GM10248 (cell line): ENCODE measurements at regions not wholly inside any gene's neighbourhood (a gene's known extent, or its start where the extent isn't known, plus 50 kb on each side); places are given as distances from the start of the nearest gene placed in this dataset.

Experiments
- CTCF ChIA-PET: fragments of 300-600 bp; sonication (Branson Sonifier 250); formaldehyde crosslinking; extraction: SDS; loops from one replicate; lab custom pipeline; 2021; ENCODE audit warnings: antibody characterized with exemption; lab: Yijun Ruan, JAX
- POLR2A ChIA-PET: fragments of 350-650 bp; sonication (Branson Sonifier 250); formaldehyde crosslinking; extraction: SDS; loops from one replicate; lab custom pipeline; 2020; ENCODE audit warnings: antibody characterized with exemption; lab: Yijun Ruan, JAX
- DNase-seq: peaks from one replicate; pipeline ENCODE4 v3.0.0; 2012; ENCODE audit errors: extremely low spot score
- CTCF ChIP-seq: IDR thresholded peaks from 2 replicates; pipeline ENCODE4 v1.5.1; 2012; ENCODE audit warnings: mild to moderate bottlenecking, low read depth; ENCODE audit errors: extremely low read depth, missing control alignments, control extremely low read depth

GRCh38 chr1:190579552-190580193 lies 102.0 kb upstream of the BRINP3 start:
- TF ChIP-seq CTCF, result no peak
- CTCF ChIA-PET, result interaction anchor here (0.8 kb wide), 1 partner anchor 9 kb away, joined by 3 read pairs; no protein-coding TSS in a partner anchor
- POLR2A ChIA-PET, result no interaction called here
- DNase-seq, result no peak

GRCh38 chr1:190583862-190584261 lies 106.2 kb upstream of the BRINP3 start:
- TF ChIP-seq CTCF, result no peak
- no peak for DNase-seq
- CTCF ChIA-PET, result no interaction called here
- POLR2A ChIA-PET, result no interaction called here

- POLR2A ChIA-PET, result no interaction called here
- TF ChIP-seq CTCF, result no peak
- no peak for DNase-seq
- CTCF ChIA-PET, result interaction anchor here (1.0 to 2.6 kb wide), 2 partner anchors 9 to 11 kb away, joined by 3 to 11 read pairs; no protein-coding TSS in a partner anchor
Measured at GRCh38 chr1:190588424-190588823, 110.8 kb upstream of the BRINP3 start.

GRCh38 chr1:190595438-190595837 lies 117.8 kb upstream of the BRINP3 start:
- ChIA-PET CTCF (interaction anchor here (2.1 kb wide), 1 partner anchor 9 kb away, joined by 8 read pairs; no protein-coding TSS in a partner anchor), POLR2A (no interaction called here)
- DNase-seq, result no peak
- TF ChIP-seq CTCF, result no peak

GRCh38 chr1:190597294-190597693 lies 119.6 kb upstream of the BRINP3 start:
- CTCF ChIA-PET, result interaction anchor here (1.3 to 2.1 kb wide), 2 partner anchors 10 to 11 kb away, joined by 3 to 8 read pairs; no protein-coding TSS in a partner anchor

GRCh38 chr1:190599670-190600069 lies 122.0 kb upstream of the BRINP3 start:
- CTCF ChIA-PET, result interaction anchor here (1.4 kb wide), 1 partner anchor 12 kb away, joined by 11 read pairs; no protein-coding TSS in a partner anchor

More at GRCh38 chr1:190597294-190597693, 119.6 kb upstream of the BRINP3 start:
- TF ChIP-seq CTCF, result no peak
- DNase-seq, result no peak
- POLR2A ChIA-PET, result no interaction called here

More at GRCh38 chr1:190599670-190600069, 122.0 kb upstream of the BRINP3 start:
- no peak for TF ChIP-seq CTCF
- POLR2A ChIA-PET, result no interaction called here
- DNase-seq, result no peak
